Loucy (cell line): ENCODE measurements at regions not wholly inside any gene's neighbourhood (a gene's known extent, or its start where the extent isn't known, plus 50 kb on each side); places are given as distances from the start of the nearest gene placed in this dataset.

ENCODE experiments used
- CTCF ChIP-seq: fragments of 200-600 bp; sonication (generic); conservative IDR thresholded peaks from 2 replicates; pipeline ENCODE4 v1.5.1; 2014; ENCODE audit warnings: mild to moderate bottlenecking, antibody characterized with exemption, low read length
- EZH2phosphoT487 ChIP-seq: fragments of 200-600 bp; IDR thresholded peaks from 2 replicates; pipeline ENCODE4 v1.6.1; 2018; ENCODE audit warnings: antibody characterized with exemption, mild to moderate bottlenecking, moderate library complexity, borderline replicate concordance

GRCh38 chr13:111004444-111004843, 89.6 kb upstream of the ANKRD10 start:
- TF ChIP-seq CTCF (no peak), EZH2phosphoT487 (no peak)
